DND-41 (cell line): ENCODE measurements at regions not wholly inside any gene's neighbourhood (a gene's known extent, or its start where the extent isn't known, plus 50 kb on each side); places are given as distances from the start of the nearest gene placed in this dataset.

ENCODE experiments used
- ATAC-seq: fragments of 200-7000 bp; cut with Tn5 transposase; 3 replicates; pipeline ENCODE4 v1.9.1; 2021; ENCODE audit warnings: low read depth; ENCODE audit not compliant: insufficient read depth
- DNase-seq: peaks from one replicate; pipeline ENCODE4 v3.0.0-alpha.2; 2020
- H2AFZ ChIP-seq: 2 replicates; pipeline ENCODE4 v1.6.0; 2012; ENCODE audit warnings: low read depth, low read length
- H3K27ac ChIP-seq: 2 replicates; pipeline ENCODE4 v1.5.1; 2012; ENCODE audit warnings: low read length, inconsistent platforms
- H3K27me3 ChIP-seq: fragments of 200-600 bp; sonication (generic); 2 replicates; pipeline ENCODE4 v1.6.0; 2012; ENCODE audit warnings: low read length, mild to moderate bottlenecking, inconsistent platforms; ENCODE audit not compliant: insufficient read depth, poor library complexity
- H3K36me3 ChIP-seq: 2 replicates; pipeline ENCODE4 v1.5.1; 2012; ENCODE audit warnings: low read length, inconsistent platforms; ENCODE audit not compliant: insufficient read depth
- H3K4me1 ChIP-seq: 2 replicates; pipeline ENCODE4 v1.5.1; 2012; ENCODE audit warnings: mild to moderate bottlenecking, low read length; ENCODE audit not compliant: insufficient read depth
- H3K4me2 ChIP-seq: 2 replicates; pipeline ENCODE4 v1.6.0; 2012; ENCODE audit warnings: mild to moderate bottlenecking, moderate library complexity, low read length, inconsistent platforms; ENCODE audit not compliant: insufficient read depth
- H3K4me3 ChIP-seq, 2 experiments: fragments of 200-600 bp in 1 of 2; shearing (Covaris generic) in 1 of 2; 2 replicates each; pipeline ENCODE4 v1.5.1; 2012 to 2016; ENCODE audit warnings: inconsistent platforms in 2 of 2, low read length in 2 of 2, mild to moderate bottlenecking in 2 of 2, low read depth in 1 of 2, moderate library complexity in 1 of 2
- H3K79me2 ChIP-seq: 2 replicates; pipeline ENCODE4 v1.6.0; 2012; ENCODE audit warnings: low read length, inconsistent platforms; ENCODE audit not compliant: insufficient read depth
- H3K9ac ChIP-seq: 2 replicates; pipeline ENCODE4 v1.6.0; 2012; ENCODE audit warnings: low read depth, mild to moderate bottlenecking, inconsistent platforms, low read length, moderate library complexity
- H3K9me3 ChIP-seq: 2 replicates; pipeline ENCODE4 v1.5.1; 2012; ENCODE audit warnings: low read length, moderate library complexity, mild to moderate bottlenecking, inconsistent platforms; ENCODE audit not compliant: insufficient read depth, severe bottlenecking
- H4K20me1 ChIP-seq: 2 replicates; pipeline ENCODE4 v1.6.0; 2012; ENCODE audit warnings: low read length; ENCODE audit not compliant: insufficient read depth
- EZH2 ChIP-seq: IDR thresholded peaks from 3 replicates; pipeline ENCODE4 v1.6.1; 2012; ENCODE audit warnings: borderline replicate concordance, low read depth, mild to moderate bottlenecking, moderate library complexity, low read length, inconsistent platforms; ENCODE audit not compliant: severe bottlenecking
- TF ChIP-seq, protein P1 (sequence below): IDR thresholded peaks from 2 replicates; pipeline ENCODE4 v1.5.1; 2012; ENCODE audit warnings: borderline replicate concordance, low read length, moderate library complexity, mild to moderate bottlenecking; ENCODE audit not compliant: poor library complexity, severe bottlenecking; ENCODE audit errors: extremely low read depth

GRCh38 chr13:31456056-31456455, 256.3 kb downstream of the B3GLCT start:
- H3K27ac ChIP-seq, result no peak overlapping the region
- no peak overlapping the region for H3K4me3 ChIP-seq
- H3K79me2 ChIP-seq, result no peaks in the 10 kb centered on the region
- H3K4me2 ChIP-seq, result no peak overlapping the region
- H2AFZ ChIP-seq, result no peak overlapping the region
- H3K27me3 ChIP-seq, result peaks cover 12% of the 10 kb centered on the region
- H3K36me3 ChIP-seq, result no peaks in the 10 kb centered on the region
- TF ChIP-seq EZH2, result no peak
- TF ChIP-seq, protein P1, sequence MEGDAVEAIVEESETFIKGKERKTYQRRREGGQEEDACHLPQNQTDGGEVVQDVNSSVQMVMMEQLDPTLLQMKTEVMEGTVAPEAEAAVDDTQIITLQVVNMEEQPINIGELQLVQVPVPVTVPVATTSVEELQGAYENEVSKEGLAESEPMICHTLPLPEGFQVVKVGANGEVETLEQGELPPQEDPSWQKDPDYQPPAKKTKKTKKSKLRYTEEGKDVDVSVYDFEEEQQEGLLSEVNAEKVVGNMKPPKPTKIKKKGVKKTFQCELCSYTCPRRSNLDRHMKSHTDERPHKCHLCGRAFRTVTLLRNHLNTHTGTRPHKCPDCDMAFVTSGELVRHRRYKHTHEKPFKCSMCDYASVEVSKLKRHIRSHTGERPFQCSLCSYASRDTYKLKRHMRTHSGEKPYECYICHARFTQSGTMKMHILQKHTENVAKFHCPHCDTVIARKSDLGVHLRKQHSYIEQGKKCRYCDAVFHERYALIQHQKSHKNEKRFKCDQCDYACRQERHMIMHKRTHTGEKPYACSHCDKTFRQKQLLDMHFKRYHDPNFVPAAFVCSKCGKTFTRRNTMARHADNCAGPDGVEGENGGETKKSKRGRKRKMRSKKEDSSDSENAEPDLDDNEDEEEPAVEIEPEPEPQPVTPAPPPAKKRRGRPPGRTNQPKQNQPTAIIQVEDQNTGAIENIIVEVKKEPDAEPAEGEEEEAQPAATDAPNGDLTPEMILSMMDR, result no peak
- H3K9ac ChIP-seq, result no peak overlapping the region
- ATAC-seq, result no peak
- no peaks in the 10 kb centered on the region for H3K4me1 ChIP-seq
- H4K20me1 ChIP-seq, result no peaks in the 10 kb centered on the region
- no peaks in the 10 kb centered on the region for H3K9me3 ChIP-seq
- DNase-seq, result no peak

DNA sequence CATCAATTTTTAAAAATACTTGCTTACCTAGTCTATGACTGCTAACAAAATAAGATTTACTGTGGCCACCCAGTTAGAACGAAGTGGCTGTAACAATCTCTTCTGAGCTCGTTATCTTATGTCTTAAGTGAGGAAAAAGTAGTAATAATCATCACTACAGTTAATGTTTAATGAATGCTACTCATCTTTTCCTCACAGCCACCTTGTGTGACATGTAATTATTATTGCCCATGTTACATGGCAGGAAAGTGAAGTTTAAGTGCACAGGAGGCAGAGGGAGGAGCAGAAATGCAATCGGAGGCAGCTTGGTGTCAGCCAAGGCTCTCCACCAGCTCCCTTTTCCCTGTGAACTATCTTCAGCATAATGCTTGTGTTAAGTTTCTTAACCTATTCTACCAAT, 260.3 kb downstream of the B3GLCT start:
- Histone ChIP-seq H3K27ac (no peak overlapping the region), H3K4me3 (no peak overlapping the region), H3K27me3 (peaks cover 14% of the 10 kb centered on the region), H3K36me3 (no peaks in the 10 kb centered on the region), H2AFZ (no peak overlapping the region), H3K9me3 (no peaks in the 10 kb centered on the region), H3K79me2 (no peaks in the 10 kb centered on the region), H3K4me2 (no peak overlapping the region), H3K9ac (no peak overlapping the region), H3K4me1 (no peaks in the 10 kb centered on the region), H4K20me1 (no peaks in the 10 kb centered on the region)
- DNase-seq (no peak), ATAC-seq (no peak)
- no peak for TF ChIP-seq EZH2
- TF ChIP-seq, protein P1, result no peak

DNA sequence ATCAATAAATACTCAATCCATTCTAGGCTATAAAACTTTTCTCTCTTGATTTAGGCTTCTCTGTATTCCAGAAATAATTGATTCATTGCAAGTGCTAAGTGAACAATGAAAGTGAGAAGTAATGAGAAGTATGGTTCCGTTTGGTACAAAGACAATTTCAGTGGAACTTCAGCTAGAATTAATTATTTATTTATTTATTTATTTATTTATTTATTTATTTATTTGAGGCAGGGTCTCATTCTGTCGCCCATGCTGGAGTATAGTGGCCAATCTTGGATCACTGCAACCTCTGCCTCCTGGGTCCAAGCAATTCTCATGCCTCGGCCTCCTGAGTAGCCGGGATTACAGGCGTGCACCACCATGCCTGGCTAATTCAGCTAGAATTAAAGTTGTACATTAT, 262.1 kb downstream of the B3GLCT start:
- Histone ChIP-seq H3K9me3 (no peaks in the 10 kb centered on the region), H3K4me3 (no peak overlapping the region), H3K4me1 (no peaks in the 10 kb centered on the region), H3K4me2 (no peak overlapping the region), H4K20me1 (no peaks in the 10 kb centered on the region), H3K79me2 (no peaks in the 10 kb centered on the region), H3K9ac (no peak overlapping the region), H3K27ac (no peak overlapping the region), H3K36me3 (no peaks in the 10 kb centered on the region), H2AFZ (no peak overlapping the region), H3K27me3 (peaks cover 10% of the 10 kb centered on the region)
- ATAC-seq (no peak), DNase-seq (no peak)
- TF ChIP-seq EZH2, result no peak
- TF ChIP-seq, protein P1, result no peak

DNA sequence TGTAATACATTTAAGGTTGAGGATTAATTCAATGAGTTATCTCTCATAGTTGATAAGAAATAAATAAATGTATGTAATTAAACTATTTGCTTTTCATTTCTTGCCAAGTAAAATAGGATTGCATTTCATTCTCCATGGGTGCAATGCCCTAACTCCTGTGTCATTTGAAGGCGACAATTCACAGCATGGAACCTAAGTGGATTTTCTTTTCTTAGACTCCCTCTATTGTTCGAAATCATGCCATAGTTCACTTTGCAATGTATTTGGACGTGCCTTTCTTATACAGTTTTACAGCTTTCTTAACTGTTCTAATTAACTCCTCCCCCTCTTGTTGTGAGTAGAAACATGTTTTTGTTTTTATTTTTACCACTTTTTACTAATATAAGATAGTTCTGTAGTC, 263.0 kb downstream of the B3GLCT start:
- Histone ChIP-seq H2AFZ (no peak overlapping the region), H3K27me3 (peaks cover 10% of the 10 kb centered on the region), H3K4me2 (no peak overlapping the region), H3K4me3 (no peak overlapping the region), H3K4me1 (no peaks in the 10 kb centered on the region), H3K9ac (no peak overlapping the region), H3K9me3 (no peaks in the 10 kb centered on the region), H3K27ac (no peak overlapping the region), H3K79me2 (no peaks in the 10 kb centered on the region), H3K36me3 (no peaks in the 10 kb centered on the region), H4K20me1 (no peaks in the 10 kb centered on the region)
- no peak for ATAC-seq
- no peak for DNase-seq
- TF ChIP-seq EZH2, result no peak
- TF ChIP-seq, protein P1, result no peak
